GM13976 (cell line): ENCODE measurements at regions not wholly inside any gene's neighbourhood (a gene's known extent, or its start where the extent isn't known, plus 50 kb on each side); places are given as distances from the start of the nearest gene placed in this dataset.

ENCODE experiments used
- DNase-seq: peaks from one replicate; pipeline ENCODE4 v3.0.0; 2012; ENCODE audit warnings: low spot score
- CTCF ChIP-seq: IDR thresholded peaks from 2 replicates; pipeline ENCODE4 v1.5.1; 2012; ENCODE audit warnings: borderline replicate concordance, mild to moderate bottlenecking; ENCODE audit not compliant: insufficient read depth; ENCODE audit errors: extremely low read depth, missing control alignments, control extremely low read depth
- in situ Hi-C: fragments of 300-500 bp; cut with MboI; formaldehyde crosslinking; loops from one replicate; pipeline ENCODE4 v1.12.0; 2022; ENCODE audit warnings: low sequenced_read_pairs, mixed read lengths, inconsistent platforms; ENCODE audit not compliant: unreplicated experiment

DNA sequence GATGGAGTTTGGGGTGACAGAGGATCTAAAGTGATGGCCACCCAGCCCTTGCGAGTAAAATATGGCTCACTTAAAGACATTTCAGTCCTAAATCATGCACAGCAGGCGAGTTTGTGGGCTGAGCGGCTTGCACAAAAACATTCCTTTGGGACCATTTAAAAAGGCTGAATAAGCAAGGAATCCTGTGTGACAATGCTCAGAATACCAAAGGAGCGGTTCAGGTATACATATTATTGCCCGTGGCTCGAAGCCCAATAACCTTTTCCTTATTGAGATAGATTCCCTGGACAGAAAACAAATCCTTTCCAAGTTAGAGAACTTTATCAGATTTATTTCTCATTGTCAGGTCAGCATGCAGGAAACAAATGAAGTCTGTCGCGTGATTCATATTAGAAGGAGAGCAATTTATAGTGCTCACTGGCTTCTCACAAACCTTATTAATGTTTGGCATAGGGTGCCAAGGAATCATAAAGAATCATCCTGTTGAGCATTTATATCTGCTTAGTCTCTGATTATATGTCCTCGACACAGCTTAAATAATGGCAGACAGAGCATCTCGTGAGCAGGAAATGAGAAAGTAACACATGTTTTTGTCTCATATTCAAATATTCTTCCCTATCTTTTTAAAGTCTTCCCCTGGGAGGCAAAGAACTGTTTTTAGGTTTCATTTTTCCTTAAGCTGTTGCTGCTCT lies 121.3 kb downstream of the TRMT11 start:
- in situ Hi-C loops: no loop called here
- no peak for DNase-seq
- no peak for TF ChIP-seq CTCF

- in situ Hi-C loops: no loop called here
- no peak for TF ChIP-seq CTCF
- DNase-seq: no peak
Observed at GRCh38 chr6:126110512-126111270, 124.4 kb downstream of the TRMT11 start.

GRCh38 chr6:126111327-126111726 lies 125.0 kb downstream of the TRMT11 start:
- TF ChIP-seq CTCF: no peak
- DNase-seq: no peak
- in situ Hi-C loops: no loop called here

GRCh38 chr6:126112171-126112632 lies 125.9 kb downstream of the TRMT11 start:
- no peak for DNase-seq
- no peak for TF ChIP-seq CTCF
- in situ Hi-C loops: no loop called here

GRCh38 chr6:126113261-126113660 lies 126.9 kb downstream of the TRMT11 start:
- in situ Hi-C loops: no loop called here
- no peak for TF ChIP-seq CTCF
- no peak for DNase-seq

DNA sequence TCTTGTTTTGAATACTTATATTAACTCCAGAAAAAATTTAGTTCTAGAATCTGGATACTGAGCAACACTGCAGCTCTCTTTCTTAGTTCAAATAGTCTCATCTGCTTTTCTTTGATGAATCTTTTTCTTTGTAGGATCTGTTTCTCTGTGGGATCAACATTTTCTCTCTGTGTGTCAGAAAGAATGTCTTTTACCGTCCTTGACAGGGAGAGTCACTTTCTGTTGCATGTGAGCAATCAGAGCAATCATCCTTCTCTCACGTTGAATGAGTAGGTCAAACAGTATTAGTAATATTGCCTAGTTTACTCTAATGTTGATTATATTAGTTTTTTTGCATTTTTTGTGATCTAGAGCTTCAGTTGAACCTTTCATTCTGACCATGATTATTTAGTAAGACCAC lies 130.9 kb downstream of the TRMT11 start:
- TF ChIP-seq CTCF: no peak
- no peak for DNase-seq
- in situ Hi-C loops: no loop called here
